Activated T-cell treated with anti-CD3 and anti-CD28 coated beads, Interleukin-2, amount 50 U/mL, for 24 hours (primary cell): ENCODE measurements at regions not wholly inside any gene's neighbourhood (a gene's known extent, or its start where the extent isn't known, plus 50 kb on each side); places are given as distances from the start of the nearest gene placed in this dataset.
"Not testable (repeated sequence)": the region's sequence is repeated elsewhere in the genome, so short reads cannot be mapped to it uniquely, and the experiment has no call there.

Source experiments
- DNase-seq: peaks from one replicate; pipeline ENCODE4 v3.0.0-alpha.2; 2020
- H3K27ac Mint-ChIP-seq: 2 replicates; pipeline ENCODE4 v1.8.0; 2020; ENCODE audit warnings: mild to moderate bottlenecking, mixed read lengths
- H3K27me3 Mint-ChIP-seq: 2 replicates; pipeline ENCODE4 v1.8.0; 2020; ENCODE audit warnings: mixed read lengths
- H3K36me3 Mint-ChIP-seq: 2 replicates; pipeline ENCODE4 v1.8.0; 2020; ENCODE audit warnings: low read depth, mixed read lengths
- H3K4me1 Mint-ChIP-seq: 2 replicates; pipeline ENCODE4 v1.8.0; 2020; ENCODE audit warnings: low read depth, mixed read lengths
- H3K4me3 Mint-ChIP-seq: 2 replicates; pipeline ENCODE4 v1.8.0; 2020; ENCODE audit warnings: mild to moderate bottlenecking, moderate library complexity, mixed read lengths
- H3K9me3 Mint-ChIP-seq: 2 replicates; pipeline ENCODE4 v1.8.0; 2020; ENCODE audit warnings: mixed read lengths

GRCh38 chr12:125852116-125852515 lies 786.9 kb downstream of the AACS start:
- Mint-ChIP-seq H3K4me3 (no peak overlapping the region), H3K9me3 (peaks cover 4% of the 10 kb centered on the region), H3K4me1 (no peaks in the 10 kb centered on the region), H3K27me3 (no peaks in the 10 kb centered on the region), H3K36me3 (no peaks in the 10 kb centered on the region), H3K27ac (no peak overlapping the region)
- DNase-seq = no peak

- Mint-ChIP-seq H3K27ac (no peak overlapping the region), H3K27me3 (no peaks in the 10 kb centered on the region), H3K4me3 (no peak overlapping the region), H3K9me3 (peaks cover 4% of the 10 kb centered on the region), H3K4me1 (no peaks in the 10 kb centered on the region), H3K36me3 (no peaks in the 10 kb centered on the region)
- no peak for DNase-seq
Observed at GRCh38 chr12:125852679-125853078, 787.4 kb downstream of the AACS start.

- Mint-ChIP-seq H3K4me3 (no peak overlapping the region), H3K36me3 (no peaks in the 10 kb centered on the region), H3K27ac (no peak overlapping the region), H3K9me3 (peaks cover 4% of the 10 kb centered on the region), H3K4me1 (no peaks in the 10 kb centered on the region), H3K27me3 (no peaks in the 10 kb centered on the region)
- DNase-seq = no peak
Observed at GRCh38 chr12:125853670-125854069, 788.4 kb downstream of the AACS start.

GRCh38 chr12:125856366-125856765 lies 791.1 kb downstream of the AACS start:
- Mint-ChIP-seq H3K4me3 (no peak overlapping the region), H3K4me1 (no peaks in the 10 kb centered on the region), H3K27me3 (peaks cover 10% of the 10 kb centered on the region), H3K27ac (no peak overlapping the region), H3K36me3 (no peaks in the 10 kb centered on the region), H3K9me3 (peaks cover 15% of the 10 kb centered on the region)
- no peak for DNase-seq

- H3K27ac Mint-ChIP-seq = no peak overlapping the region
- no peak overlapping the region for H3K4me3 Mint-ChIP-seq
Observed at GRCh38 chr12:125856896-125857295, 791.7 kb downstream of the AACS start.

GRCh38 chr12:125860672-125861288 lies 795.5 kb downstream of the AACS start:
- DNase-seq = no peak
- Mint-ChIP-seq H3K27me3 (peaks cover 22% of the 10 kb centered on the region), H3K27ac (no peak overlapping the region), H3K9me3 (peaks cover 14% of the 10 kb centered on the region), H3K36me3 (no peaks in the 10 kb centered on the region), H3K4me3 (no peak overlapping the region), H3K4me1 (no peaks in the 10 kb centered on the region)

More at GRCh38 chr12:125856896-125857295, 791.7 kb downstream of the AACS start:
- Mint-ChIP-seq H3K27me3 (peaks cover 11% of the 10 kb centered on the region), H3K9me3 (peaks cover 15% of the 10 kb centered on the region), H3K4me1 (no peaks in the 10 kb centered on the region), H3K36me3 (no peaks in the 10 kb centered on the region)
- no peak for DNase-seq

- Mint-ChIP-seq H3K27ac (no peak overlapping the region), H3K4me1 (no peaks in the 10 kb centered on the region), H3K9me3 (peaks cover 14% of the 10 kb centered on the region), H3K27me3 (peaks cover 22% of the 10 kb centered on the region), H3K36me3 (no peaks in the 10 kb centered on the region), H3K4me3 (no peak overlapping the region)
- DNase-seq = no peak
Observed at GRCh38 chr12:125861299-125862281, 796.4 kb downstream of the AACS start.

- Mint-ChIP-seq H3K27me3 (peaks cover 19% of the 10 kb centered on the region), H3K9me3 (peaks cover 12% of the 10 kb centered on the region)
- H3K36me3 Mint-ChIP-seq, H3K4me1 Mint-ChIP-seq, H3K27ac Mint-ChIP-seq, DNase-seq, H3K4me3 Mint-ChIP-seq: not testable (repeated sequence)
Observed at GRCh38 chr12:125865236-125865635, 800.0 kb downstream of the AACS start.

GRCh38 chr12:125871811-125872594 lies 806.8 kb downstream of the AACS start:
- Mint-ChIP-seq H3K9me3 (peaks cover 4% of the 10 kb centered on the region), H3K4me3 (no peak overlapping the region)

GRCh38 chr12:125873016-125873415 lies 807.8 kb downstream of the AACS start:
- no peaks in the 10 kb centered on the region for H3K4me1 Mint-ChIP-seq
- H3K36me3 Mint-ChIP-seq = no peaks in the 10 kb centered on the region
- H3K27me3 Mint-ChIP-seq = no peaks in the 10 kb centered on the region
- no peak for DNase-seq
- H3K4me3 Mint-ChIP-seq = no peak overlapping the region
- H3K27ac Mint-ChIP-seq = no peak overlapping the region
- H3K9me3 Mint-ChIP-seq = peaks cover 4% of the 10 kb centered on the region

More at GRCh38 chr12:125871811-125872594, 806.8 kb downstream of the AACS start:
- Mint-ChIP-seq H3K27me3 (no peaks in the 10 kb centered on the region), H3K36me3 (no peaks in the 10 kb centered on the region), H3K4me1 (no peaks in the 10 kb centered on the region), H3K27ac (no peak overlapping the region)
- no peak for DNase-seq

GRCh38 chr12:125878483-125878882 lies 813.2 kb downstream of the AACS start:
- H3K27ac Mint-ChIP-seq = no peak overlapping the region
- H3K36me3 Mint-ChIP-seq = no peaks in the 10 kb centered on the region
- H3K9me3 Mint-ChIP-seq = no peaks in the 10 kb centered on the region
- no peaks in the 10 kb centered on the region for H3K4me1 Mint-ChIP-seq
- no peaks in the 10 kb centered on the region for H3K27me3 Mint-ChIP-seq
- H3K4me3 Mint-ChIP-seq = no peak overlapping the region
- no peak for DNase-seq

- H3K27ac Mint-ChIP-seq = no peak overlapping the region
- H3K27me3 Mint-ChIP-seq = no peaks in the 10 kb centered on the region
- no peaks in the 10 kb centered on the region for H3K4me1 Mint-ChIP-seq
- no peak overlapping the region for H3K4me3 Mint-ChIP-seq
- no peak for DNase-seq
- no peaks in the 10 kb centered on the region for H3K9me3 Mint-ChIP-seq
- H3K36me3 Mint-ChIP-seq = no peaks in the 10 kb centered on the region
Observed at GRCh38 chr12:125882141-125882540, 816.9 kb downstream of the AACS start.

GRCh38 chr12:125888921-125889320 lies 823.7 kb downstream of the AACS start:
- H3K27me3 Mint-ChIP-seq = no peaks in the 10 kb centered on the region
- H3K9me3 Mint-ChIP-seq = peaks cover 3% of the 10 kb centered on the region
- no peak overlapping the region for H3K27ac Mint-ChIP-seq
- no peak overlapping the region for H3K4me3 Mint-ChIP-seq
- DNase-seq = no peak
- no peaks in the 10 kb centered on the region for H3K4me1 Mint-ChIP-seq
- H3K36me3 Mint-ChIP-seq = no peaks in the 10 kb centered on the region

- Mint-ChIP-seq H3K27me3 (no peaks in the 10 kb centered on the region), H3K9me3 (peaks cover 3% of the 10 kb centered on the region), H3K27ac (no peak overlapping the region), H3K4me3 (no peak overlapping the region), H3K4me1 (no peaks in the 10 kb centered on the region), H3K36me3 (no peaks in the 10 kb centered on the region)
- DNase-seq = no peak
Observed at GRCh38 chr12:125889742-125890141, 824.5 kb downstream of the AACS start.
